ENCODE measurements at regions not wholly inside any gene's neighbourhood (a gene's known extent, or its start where the extent isn't known, plus 50 kb on each side); places are given as distances from the start of the nearest gene placed in this dataset.

DNA sequence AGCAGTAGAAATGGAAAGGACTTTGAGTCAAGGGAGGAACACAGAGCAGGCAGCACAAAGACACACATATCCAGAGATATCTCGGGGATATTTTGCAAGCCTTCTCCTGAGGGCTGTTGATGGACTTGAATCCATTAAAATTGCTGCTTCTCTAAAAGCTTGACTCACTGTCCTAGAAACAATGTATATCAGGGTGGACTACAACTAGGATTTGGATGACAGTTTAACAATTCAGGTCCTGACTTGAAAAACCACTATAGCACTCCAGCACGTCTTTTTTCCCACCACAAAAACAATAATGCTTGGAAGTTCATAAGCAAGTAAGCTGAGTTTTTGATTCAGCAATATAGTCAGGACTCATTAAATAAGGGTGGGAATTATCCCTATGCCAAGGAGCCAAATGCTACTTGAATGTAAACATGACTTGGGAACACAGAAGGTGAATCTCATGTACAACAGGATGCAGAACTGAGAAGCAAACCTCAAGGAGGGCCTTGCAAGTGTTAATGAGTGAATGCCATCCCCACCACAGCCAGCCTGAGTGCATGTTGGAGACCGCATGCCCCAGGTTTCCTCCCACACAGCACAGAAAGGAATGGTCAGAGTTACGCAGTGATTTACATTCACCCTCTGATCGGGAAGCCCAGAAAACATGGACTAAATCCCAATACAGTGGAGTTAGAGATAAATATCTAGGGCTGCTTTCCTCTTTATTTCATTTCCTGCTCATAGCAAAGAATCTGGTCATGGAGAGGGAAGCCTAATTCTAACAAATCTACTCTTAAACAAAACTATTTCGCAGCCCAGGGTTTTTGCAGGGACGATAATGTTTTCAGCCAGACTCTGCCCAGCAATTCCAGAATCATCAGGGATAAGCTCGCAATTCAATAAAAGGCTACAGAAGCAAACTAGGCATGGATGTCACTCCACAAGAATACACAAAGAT lies 98.4 kb upstream of the OR9G4 start:
- Histone ChIP-seq H4K20me1 (ENCODE audit: low read depth, low read length) (no peaks in the 10 kb centered on the region), H3K27me3 (ENCODE audit: low read length) (no peaks in the 10 kb centered on the region), H3K9me2 (replicated peaks; ENCODE audit: insufficient read depth, low read length) (no peaks in the 10 kb centered on the region), H3K27ac (ENCODE audit: low read depth, low read length) (no peak overlapping the region), H3K79me2 (ENCODE audit: insufficient read depth, low read length) (no peaks in the 10 kb centered on the region), H3K9ac (ENCODE audit: low read length) (no peak overlapping the region), H3K4me2 (ENCODE audit: low read depth, low read length, poor library complexity, severe bottlenecking) (no peak overlapping the region), H2AFZ (ENCODE audit: low read depth, low read length, severe bottlenecking) (no peak overlapping the region), H3F3A (ENCODE audit: insufficient read depth) (no peaks in the 10 kb centered on the region), H3K9me3 (ENCODE audit: insufficient read depth, low read length) (no peaks in the 10 kb centered on the region), H3K4me3 (ENCODE audit: insufficient read depth, low read length, poor library complexity, severe bottlenecking) (no peak overlapping the region), H3K36me3 (ENCODE audit: low read length) (no peaks in the 10 kb centered on the region)
- TF ChIP-seq EZH2phosphoT487 (conservative IDR thresholded peaks at IDR 0.05; ENCODE audit: low read length): no peak
- TF ChIP-seq, protein P1, sequence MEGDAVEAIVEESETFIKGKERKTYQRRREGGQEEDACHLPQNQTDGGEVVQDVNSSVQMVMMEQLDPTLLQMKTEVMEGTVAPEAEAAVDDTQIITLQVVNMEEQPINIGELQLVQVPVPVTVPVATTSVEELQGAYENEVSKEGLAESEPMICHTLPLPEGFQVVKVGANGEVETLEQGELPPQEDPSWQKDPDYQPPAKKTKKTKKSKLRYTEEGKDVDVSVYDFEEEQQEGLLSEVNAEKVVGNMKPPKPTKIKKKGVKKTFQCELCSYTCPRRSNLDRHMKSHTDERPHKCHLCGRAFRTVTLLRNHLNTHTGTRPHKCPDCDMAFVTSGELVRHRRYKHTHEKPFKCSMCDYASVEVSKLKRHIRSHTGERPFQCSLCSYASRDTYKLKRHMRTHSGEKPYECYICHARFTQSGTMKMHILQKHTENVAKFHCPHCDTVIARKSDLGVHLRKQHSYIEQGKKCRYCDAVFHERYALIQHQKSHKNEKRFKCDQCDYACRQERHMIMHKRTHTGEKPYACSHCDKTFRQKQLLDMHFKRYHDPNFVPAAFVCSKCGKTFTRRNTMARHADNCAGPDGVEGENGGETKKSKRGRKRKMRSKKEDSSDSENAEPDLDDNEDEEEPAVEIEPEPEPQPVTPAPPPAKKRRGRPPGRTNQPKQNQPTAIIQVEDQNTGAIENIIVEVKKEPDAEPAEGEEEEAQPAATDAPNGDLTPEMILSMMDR (IDR thresholded peaks at IDR 0.05; ENCODE audit: insufficient read depth, low read length, poor library complexity, severe bottlenecking): no peak

DNA sequence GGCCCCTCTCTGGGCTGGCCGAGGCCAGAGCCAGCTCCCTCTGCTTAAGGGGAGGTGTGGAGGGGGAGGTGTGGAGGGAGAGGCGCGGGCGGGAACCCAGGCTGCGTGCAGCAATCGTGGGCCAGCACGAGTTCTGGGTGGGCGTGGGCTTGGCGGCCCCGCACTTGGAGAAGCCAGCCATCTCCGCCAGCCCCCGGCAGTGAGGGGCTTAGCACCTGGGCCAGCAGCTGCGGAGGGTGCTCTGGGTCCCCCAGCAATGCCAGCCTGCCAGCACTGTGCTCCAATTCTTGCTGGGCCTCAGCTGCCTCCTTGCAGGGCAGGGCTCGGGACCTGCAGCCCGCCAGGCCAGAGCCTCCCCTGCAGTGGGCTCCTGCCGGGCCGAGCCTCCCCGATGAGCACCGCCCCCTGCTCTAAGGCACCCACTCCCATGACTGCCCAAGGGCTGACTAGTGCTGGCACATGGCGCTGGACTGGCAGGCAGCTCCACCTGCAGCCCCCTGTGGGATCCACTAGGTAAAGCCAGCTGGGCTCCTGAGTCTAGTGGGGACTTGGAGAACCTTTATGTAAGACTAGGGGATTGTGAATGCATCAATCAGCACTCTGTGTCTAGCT lies 96.7 kb upstream of the OR9G4 start:
- H3K79me2 ChIP-seq (ENCODE audit: insufficient read depth, low read length): no peaks in the 10 kb centered on the region
- H3K4me2 ChIP-seq (ENCODE audit: low read depth, low read length, poor library complexity, severe bottlenecking): no peak overlapping the region
- no peaks in the 10 kb centered on the region for H3K27me3 ChIP-seq (ENCODE audit: low read length)
- H3K9ac ChIP-seq (ENCODE audit: low read length): no peak overlapping the region
- H3K27ac ChIP-seq (ENCODE audit: low read depth, low read length): no peak overlapping the region
- no peaks in the 10 kb centered on the region for H3K36me3 ChIP-seq (ENCODE audit: low read length)
- H3K9me3 ChIP-seq (ENCODE audit: insufficient read depth, low read length): no peaks in the 10 kb centered on the region
- no peak overlapping the region for H3K4me3 ChIP-seq (ENCODE audit: insufficient read depth, low read length, poor library complexity, severe bottlenecking)
- no peaks in the 10 kb centered on the region for H3F3A ChIP-seq (ENCODE audit: insufficient read depth)
- no peak overlapping the region for H2AFZ ChIP-seq (ENCODE audit: low read depth, low read length, severe bottlenecking)
- H3K9me2 ChIP-seq (replicated peaks; ENCODE audit: insufficient read depth, low read length): no peaks in the 10 kb centered on the region
- no peaks in the 10 kb centered on the region for H4K20me1 ChIP-seq (ENCODE audit: low read depth, low read length)
- TF ChIP-seq EZH2phosphoT487 (conservative IDR thresholded peaks at IDR 0.05; ENCODE audit: low read length): no peak
- TF ChIP-seq, protein P1 (IDR thresholded peaks at IDR 0.05; ENCODE audit: insufficient read depth, low read length, poor library complexity, severe bottlenecking): no peak

DNA sequence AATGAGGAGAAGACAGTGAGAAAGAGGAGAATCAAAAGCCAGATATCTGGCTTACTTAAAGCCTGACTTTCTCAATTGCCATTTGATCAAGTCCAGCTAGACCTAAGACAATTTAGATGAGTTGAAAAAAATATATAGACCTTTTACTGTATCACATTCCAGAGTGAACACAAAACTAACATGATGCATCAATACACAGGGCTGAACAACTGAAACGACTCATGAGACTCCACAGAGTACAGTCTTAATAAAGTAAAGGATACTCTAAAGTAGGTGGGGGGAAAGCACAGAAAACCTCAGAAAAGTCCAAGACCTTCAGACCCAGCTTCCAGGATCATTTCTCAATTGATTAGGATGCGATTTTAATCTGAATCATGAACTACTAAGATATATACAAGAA lies 95.3 kb upstream of the OR9G4 start:
- Histone ChIP-seq H3K9me3 (ENCODE audit: insufficient read depth, low read length) (no peaks in the 10 kb centered on the region), H3K79me2 (ENCODE audit: insufficient read depth, low read length) (no peaks in the 10 kb centered on the region), H3K27ac (ENCODE audit: low read depth, low read length) (no peak overlapping the region), H3K4me2 (ENCODE audit: low read depth, low read length, poor library complexity, severe bottlenecking) (no peak overlapping the region), H3K9ac (ENCODE audit: low read length) (no peak overlapping the region), H2AFZ (ENCODE audit: low read depth, low read length, severe bottlenecking) (no peak overlapping the region), H3K4me3 (ENCODE audit: insufficient read depth, low read length, poor library complexity, severe bottlenecking) (no peak overlapping the region), H3F3A (ENCODE audit: insufficient read depth) (no peaks in the 10 kb centered on the region), H4K20me1 (ENCODE audit: low read depth, low read length) (no peaks in the 10 kb centered on the region), H3K9me2 (replicated peaks; ENCODE audit: insufficient read depth, low read length) (no peaks in the 10 kb centered on the region), H3K27me3 (ENCODE audit: low read length) (no peaks in the 10 kb centered on the region), H3K36me3 (ENCODE audit: low read length) (no peaks in the 10 kb centered on the region)
- TF ChIP-seq EZH2phosphoT487 (conservative IDR thresholded peaks at IDR 0.05; ENCODE audit: low read length): no peak
- TF ChIP-seq, protein P1 (IDR thresholded peaks at IDR 0.05; ENCODE audit: insufficient read depth, low read length, poor library complexity, severe bottlenecking): no peak

Data from SU-DHL-6 (cell line).